ENCODE measurements at regions not wholly inside any gene's neighbourhood (a gene's known extent, or its start where the extent isn't known, plus 50 kb on each side); places are given as distances from the start of the nearest gene placed in this dataset.

GRCh38 chr4:100086766-100087431 is 103.4 kb downstream of the DDIT4L start:
- no peaks in the 10 kb centered on the region for H3K4me1 ChIP-seq (ENCODE audit: control insufficient read depth in 3 of 3, insufficient read depth in 3 of 3, low read length in 3 of 3)
- no peak overlapping the region for H3K9ac ChIP-seq (ENCODE audit: low read depth in 1 of 3, low read length in 3 of 3)
- no peaks in the 10 kb centered on the region for H3K36me3 ChIP-seq (ENCODE audit: control insufficient read depth in 3 of 3, insufficient read depth in 3 of 3, low read length in 3 of 3)
- H3K4me3 ChIP-seq (ENCODE audit: low read length in 3 of 3), result no peak overlapping the region
- H3K27ac ChIP-seq (ENCODE audit: low read depth, low read length), result no peak overlapping the region
- H3K9me3 ChIP-seq (ENCODE audit: control insufficient read depth in 3 of 3, low read length in 3 of 3), result no peaks in the 10 kb centered on the region
- no peaks in the 10 kb centered on the region for H3K27me3 ChIP-seq (ENCODE audit: control insufficient read depth in 3 of 3, insufficient read depth in 3 of 3, low read length in 3 of 3)

- no peaks in the 10 kb centered on the region for H3K9me3 ChIP-seq (ENCODE audit: control insufficient read depth in 3 of 3, low read length in 3 of 3)
- no peak overlapping the region for H3K27ac ChIP-seq (ENCODE audit: low read depth, low read length)
- no peak overlapping the region for H3K4me3 ChIP-seq (ENCODE audit: low read length in 3 of 3)
Measured at GRCh38 chr4:100084892-100085291, 105.4 kb downstream of the DDIT4L start.

GRCh38 chr4:100083289-100083688 is 107.0 kb downstream of the DDIT4L start:
- Histone ChIP-seq H3K27me3 (ENCODE audit: control insufficient read depth in 3 of 3, insufficient read depth in 3 of 3, low read length in 3 of 3) (no peaks in the 10 kb centered on the region), H3K9ac (ENCODE audit: low read depth in 1 of 3, low read length in 3 of 3) (no peak overlapping the region), H3K27ac (ENCODE audit: low read depth, low read length) (no peak overlapping the region), H3K4me1 (ENCODE audit: control insufficient read depth in 3 of 3, insufficient read depth in 3 of 3, low read length in 3 of 3) (no peaks in the 10 kb centered on the region), H3K4me3 (ENCODE audit: low read length in 3 of 3) (no peak overlapping the region), H3K9me3 (ENCODE audit: control insufficient read depth in 3 of 3, low read length in 3 of 3) (no peaks in the 10 kb centered on the region), H3K36me3 (ENCODE audit: control insufficient read depth in 3 of 3, insufficient read depth in 3 of 3, low read length in 3 of 3) (no peaks in the 10 kb centered on the region)

More at GRCh38 chr4:100084892-100085291, 105.4 kb downstream of the DDIT4L start:
- Histone ChIP-seq H3K36me3 (ENCODE audit: control insufficient read depth in 3 of 3, insufficient read depth in 3 of 3, low read length in 3 of 3) (no peaks in the 10 kb centered on the region), H3K27me3 (ENCODE audit: control insufficient read depth in 3 of 3, insufficient read depth in 3 of 3, low read length in 3 of 3) (no peaks in the 10 kb centered on the region), H3K4me1 (ENCODE audit: control insufficient read depth in 3 of 3, insufficient read depth in 3 of 3, low read length in 3 of 3) (no peaks in the 10 kb centered on the region), H3K9ac (ENCODE audit: low read depth in 1 of 3, low read length in 3 of 3) (no peak overlapping the region)

GRCh38 chr4:100082852-100083251 is 107.4 kb downstream of the DDIT4L start:
- no peak overlapping the region for H3K4me3 ChIP-seq (ENCODE audit: low read length in 3 of 3)
- no peaks in the 10 kb centered on the region for H3K36me3 ChIP-seq (ENCODE audit: control insufficient read depth in 3 of 3, insufficient read depth in 3 of 3, low read length in 3 of 3)
- H3K27me3 ChIP-seq (ENCODE audit: control insufficient read depth in 3 of 3, insufficient read depth in 3 of 3, low read length in 3 of 3), result no peaks in the 10 kb centered on the region
- no peaks in the 10 kb centered on the region for H3K4me1 ChIP-seq (ENCODE audit: control insufficient read depth in 3 of 3, insufficient read depth in 3 of 3, low read length in 3 of 3)
- H3K27ac ChIP-seq (ENCODE audit: low read depth, low read length), result no peak overlapping the region
- H3K9ac ChIP-seq (ENCODE audit: low read depth in 1 of 3, low read length in 3 of 3), result no peak overlapping the region
- no peaks in the 10 kb centered on the region for H3K9me3 ChIP-seq (ENCODE audit: control insufficient read depth in 3 of 3, low read length in 3 of 3)

GRCh38 chr4:100081491-100081890 is 108.8 kb downstream of the DDIT4L start:
- Histone ChIP-seq H3K27ac (ENCODE audit: low read depth, low read length) (no peak overlapping the region), H3K9me3 (ENCODE audit: control insufficient read depth in 3 of 3, low read length in 3 of 3) (no peaks in the 10 kb centered on the region), H3K4me3 (ENCODE audit: low read length in 3 of 3) (no peak overlapping the region), H3K4me1 (ENCODE audit: control insufficient read depth in 3 of 3, insufficient read depth in 3 of 3, low read length in 3 of 3) (no peaks in the 10 kb centered on the region), H3K27me3 (ENCODE audit: control insufficient read depth in 3 of 3, insufficient read depth in 3 of 3, low read length in 3 of 3) (no peaks in the 10 kb centered on the region), H3K36me3 (ENCODE audit: control insufficient read depth in 3 of 3, insufficient read depth in 3 of 3, low read length in 3 of 3) (no peaks in the 10 kb centered on the region), H3K9ac (ENCODE audit: low read depth in 1 of 3, low read length in 3 of 3) (no peak overlapping the region)

GRCh38 chr4:100079264-100079663 is 111.0 kb downstream of the DDIT4L start:
- Histone ChIP-seq H3K4me3 (ENCODE audit: low read length in 3 of 3) (no peak overlapping the region), H3K9ac (ENCODE audit: low read depth in 1 of 3, low read length in 3 of 3) (no peak overlapping the region), H3K27ac (ENCODE audit: low read depth, low read length) (no peak overlapping the region), H3K36me3 (ENCODE audit: control insufficient read depth in 3 of 3, insufficient read depth in 3 of 3, low read length in 3 of 3) (no peaks in the 10 kb centered on the region), H3K4me1 (ENCODE audit: control insufficient read depth in 3 of 3, insufficient read depth in 3 of 3, low read length in 3 of 3) (no peaks in the 10 kb centered on the region), H3K9me3 (ENCODE audit: control insufficient read depth in 3 of 3, low read length in 3 of 3) (no peaks in the 10 kb centered on the region), H3K27me3 (ENCODE audit: control insufficient read depth in 3 of 3, insufficient read depth in 3 of 3, low read length in 3 of 3) (no peaks in the 10 kb centered on the region)

GRCh38 chr4:100076753-100077152 is 113.5 kb downstream of the DDIT4L start:
- Histone ChIP-seq H3K36me3 (ENCODE audit: control insufficient read depth in 3 of 3, insufficient read depth in 3 of 3, low read length in 3 of 3) (no peaks in the 10 kb centered on the region), H3K9me3 (ENCODE audit: control insufficient read depth in 3 of 3, low read length in 3 of 3) (no peaks in the 10 kb centered on the region), H3K4me1 (ENCODE audit: control insufficient read depth in 3 of 3, insufficient read depth in 3 of 3, low read length in 3 of 3) (no peaks in the 10 kb centered on the region), H3K27me3 (ENCODE audit: control insufficient read depth in 3 of 3, insufficient read depth in 3 of 3, low read length in 3 of 3) (no peaks in the 10 kb centered on the region), H3K4me3 (ENCODE audit: low read length in 3 of 3) (no peak overlapping the region), H3K9ac (ENCODE audit: low read depth in 1 of 3, low read length in 3 of 3) (no peak overlapping the region), H3K27ac (ENCODE audit: low read depth, low read length) (no peak overlapping the region)

GRCh38 chr4:100075486-100076270 is 114.6 kb downstream of the DDIT4L start:
- H3K4me1 ChIP-seq (ENCODE audit: control insufficient read depth in 3 of 3, insufficient read depth in 3 of 3, low read length in 3 of 3), result no peaks in the 10 kb centered on the region
- H3K9me3 ChIP-seq (ENCODE audit: control insufficient read depth in 3 of 3, low read length in 3 of 3), result no peaks in the 10 kb centered on the region
- no peak overlapping the region for H3K4me3 ChIP-seq (ENCODE audit: low read length in 3 of 3)
- no peaks in the 10 kb centered on the region for H3K36me3 ChIP-seq (ENCODE audit: control insufficient read depth in 3 of 3, insufficient read depth in 3 of 3, low read length in 3 of 3)
- no peak overlapping the region for H3K9ac ChIP-seq (ENCODE audit: low read depth in 1 of 3, low read length in 3 of 3)
- H3K27me3 ChIP-seq (ENCODE audit: control insufficient read depth in 3 of 3, insufficient read depth in 3 of 3, low read length in 3 of 3), result no peaks in the 10 kb centered on the region
- H3K27ac ChIP-seq (ENCODE audit: low read depth, low read length), result no peak overlapping the region

- Histone ChIP-seq H3K27me3 (ENCODE audit: control insufficient read depth in 3 of 3, insufficient read depth in 3 of 3, low read length in 3 of 3) (no peaks in the 10 kb centered on the region), H3K4me3 (ENCODE audit: low read length in 3 of 3) (no peak overlapping the region), H3K36me3 (ENCODE audit: control insufficient read depth in 3 of 3, insufficient read depth in 3 of 3, low read length in 3 of 3) (no peaks in the 10 kb centered on the region), H3K4me1 (ENCODE audit: control insufficient read depth in 3 of 3, insufficient read depth in 3 of 3, low read length in 3 of 3) (no peaks in the 10 kb centered on the region), H3K9ac (ENCODE audit: low read depth in 1 of 3, low read length in 3 of 3) (no peak overlapping the region), H3K27ac (ENCODE audit: low read depth, low read length) (no peak overlapping the region), H3K9me3 (ENCODE audit: control insufficient read depth in 3 of 3, low read length in 3 of 3) (no peaks in the 10 kb centered on the region)
Measured at GRCh38 chr4:100075056-100075455, 115.2 kb downstream of the DDIT4L start.

GRCh38 chr4:100071506-100071905 is 118.8 kb downstream of the DDIT4L start:
- no peaks in the 10 kb centered on the region for H3K36me3 ChIP-seq (ENCODE audit: control insufficient read depth in 3 of 3, insufficient read depth in 3 of 3, low read length in 3 of 3)
- no peaks in the 10 kb centered on the region for H3K9me3 ChIP-seq (ENCODE audit: control insufficient read depth in 3 of 3, low read length in 3 of 3)
- no peak overlapping the region for H3K9ac ChIP-seq (ENCODE audit: low read depth in 1 of 3, low read length in 3 of 3)
- H3K27ac ChIP-seq (ENCODE audit: low read depth, low read length), result no peak overlapping the region
- peaks cover 0 to 4% (median 0%) of the 10 kb centered on the region in 3 donors for H3K27me3 ChIP-seq (ENCODE audit: control insufficient read depth in 3 of 3, insufficient read depth in 3 of 3, low read length in 3 of 3)
- H3K4me3 ChIP-seq (ENCODE audit: low read length in 3 of 3), result no peak overlapping the region
- H3K4me1 ChIP-seq (ENCODE audit: control insufficient read depth in 3 of 3, insufficient read depth in 3 of 3, low read length in 3 of 3), result no peaks in the 10 kb centered on the region

Measured in skeletal muscle tissue (tissue), 3 donors.